Stimulated activated CD4-positive, alpha-beta T cell treated with anti-CD3 and anti-CD28 coated beads, Interleukin-15, amount 100 ng/mL, for 48 hours (primary cell): ENCODE measurements at regions not wholly inside any gene's neighbourhood (a gene's known extent, or its start where the extent isn't known, plus 50 kb on each side); places are given as distances from the start of the nearest gene placed in this dataset.

Experiments used
- DNase-seq, 2 donors: peaks; one replicate each; pipeline ENCODE4 v3.0.0-alpha.2; 2020; ENCODE audit warnings: low read depth in 2 of 2

- no peak for DNase-seq
These were observed 261.3 kb downstream of the COX7C start for GRCh38 chr5:86879086-86879485.

DNA sequence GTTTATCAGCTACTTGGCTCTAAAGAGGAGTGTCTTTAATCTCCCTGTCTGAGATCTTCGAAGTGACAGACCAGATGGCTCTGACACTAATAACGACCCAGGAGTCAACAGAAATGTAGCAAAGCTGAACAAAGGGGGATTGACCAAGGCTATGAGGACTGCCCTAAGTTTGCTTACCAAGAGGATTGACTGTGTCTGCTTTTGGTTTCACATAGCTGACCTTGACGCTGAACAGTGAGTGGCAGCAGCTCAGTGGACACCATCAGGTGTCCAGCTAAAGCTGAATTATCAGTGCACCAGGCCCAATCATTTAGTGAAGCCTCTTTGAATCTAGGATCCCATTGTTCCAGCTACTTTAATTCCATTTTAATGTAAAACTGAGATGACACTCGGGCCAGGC is 262.6 kb downstream of the COX7C start:
- DNase-seq = no peak

- DNase-seq = peak; percentile 13 to 17
These were observed 263.2 kb downstream of the COX7C start for GRCh38 chr5:86880785-86881492.

- DNase-seq = no peak
These were observed 263.9 kb downstream of the COX7C start for GRCh38 chr5:86881493-86882090.

GRCh38 chr5:86884608-86885007 is 266.9 kb downstream of the COX7C start:
- no peak for DNase-seq

- no peak for DNase-seq
These were observed 267.3 kb downstream of the COX7C start for GRCh38 chr5:86885011-86885410.

GRCh38 chr5:86885489-86886230 is 267.9 kb downstream of the COX7C start:
- DNase-seq = no peak

DNA sequence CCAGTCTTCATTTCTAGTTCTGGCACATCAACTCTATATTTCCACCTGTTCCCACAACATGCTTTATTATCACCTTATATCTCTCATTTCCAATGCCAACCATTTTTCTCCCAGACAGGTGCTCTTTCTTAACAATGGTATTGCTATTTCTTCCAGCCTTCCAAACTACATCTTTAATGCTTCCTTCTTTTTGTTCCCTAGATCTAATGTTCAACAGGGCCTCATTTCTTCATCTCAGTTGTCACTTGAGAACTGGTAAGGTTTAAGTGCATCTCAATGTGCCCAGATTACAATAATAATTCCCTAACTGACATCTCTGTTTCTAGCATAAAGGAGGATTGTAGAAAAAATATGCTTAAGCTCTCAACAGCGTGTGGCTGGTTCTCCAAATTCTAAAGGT is 272.6 kb downstream of the COX7C start:
- DNase-seq = no peak

DNA sequence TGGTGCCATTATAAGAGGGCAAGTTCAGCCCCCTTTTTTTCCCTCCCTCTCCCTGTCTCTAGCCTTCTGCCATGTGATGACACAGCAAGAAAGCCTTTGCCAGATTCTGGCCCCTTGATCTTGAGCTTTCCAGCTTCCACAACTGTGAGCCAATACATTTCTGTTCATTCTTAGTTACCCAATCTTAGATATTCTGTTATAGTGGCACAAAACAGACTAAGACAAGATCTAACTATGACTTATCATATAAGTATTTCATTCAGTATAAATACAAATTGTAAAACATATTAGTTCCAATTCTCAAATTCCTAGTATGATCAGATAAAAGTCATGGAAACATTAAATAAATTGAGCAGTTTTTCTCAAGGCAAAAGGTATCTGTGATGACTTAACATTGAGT is 276.3 kb downstream of the COX7C start:
- DNase-seq = no peak

GRCh38 chr5:86896916-86897315 is 279.2 kb downstream of the COX7C start:
- no peak for DNase-seq

DNA sequence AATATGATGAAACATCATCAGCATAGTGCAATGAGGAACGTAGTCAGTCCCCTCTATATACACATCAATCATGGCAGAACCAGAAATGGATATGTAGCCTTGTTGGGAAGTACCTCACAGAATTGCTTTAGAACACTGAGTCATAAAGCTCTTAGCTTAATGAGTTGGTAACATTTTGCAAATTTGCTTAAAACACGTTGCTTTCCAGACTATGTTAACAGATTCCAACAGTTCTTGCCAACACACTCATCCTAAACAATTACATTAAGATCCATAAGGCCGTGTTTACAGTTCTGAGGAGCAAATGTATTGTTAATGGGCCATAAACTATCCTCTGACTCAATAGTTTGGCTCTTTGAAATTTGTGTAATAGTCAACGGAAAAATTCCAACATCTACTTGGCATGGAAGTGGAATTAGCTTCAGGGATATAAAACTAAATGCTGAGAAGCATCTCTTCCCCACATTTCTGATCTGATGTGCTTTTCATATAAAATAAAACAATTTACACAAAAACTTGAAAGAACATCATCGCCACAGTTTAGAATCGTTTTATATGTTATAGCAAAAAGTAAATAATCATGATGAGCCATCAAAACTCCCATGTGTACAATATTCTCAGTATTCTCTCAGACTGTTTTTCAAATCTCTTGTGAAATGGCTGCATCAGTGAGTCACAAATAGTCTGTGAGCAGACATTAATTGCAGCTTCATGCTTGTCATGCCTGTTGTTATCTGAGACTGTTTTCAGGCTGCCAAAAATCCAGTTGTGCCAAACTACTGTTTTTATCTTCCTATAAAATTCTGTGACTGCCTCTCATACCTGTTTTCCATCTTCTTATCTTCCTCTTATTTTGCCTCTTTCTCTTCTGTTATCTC is 291.9 kb downstream of the COX7C start:
- DNase-seq = no peak

DNA sequence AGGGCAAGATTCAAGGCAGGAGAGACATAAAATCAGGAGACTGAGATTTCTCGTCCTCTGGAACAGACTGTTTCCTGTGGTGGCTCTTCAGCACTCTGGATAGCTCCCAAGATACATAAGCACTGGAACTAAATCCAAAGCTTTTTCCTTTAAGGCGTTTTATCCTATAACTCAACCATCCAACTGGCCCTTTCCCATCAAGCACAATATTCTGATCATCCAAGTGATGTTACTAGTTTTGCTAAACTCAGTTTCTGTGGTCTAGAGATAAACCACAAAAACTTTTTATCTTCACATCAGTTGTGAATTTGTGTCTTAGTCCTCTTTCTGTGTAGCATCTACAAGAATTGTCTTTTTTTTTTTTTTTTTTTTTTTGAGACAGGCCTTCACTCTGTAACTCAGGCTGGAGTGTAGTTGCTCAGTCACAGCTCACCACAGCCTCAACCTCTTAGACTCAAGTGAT is 299.4 kb downstream of the COX7C start:
- DNase-seq = no peak

DNA sequence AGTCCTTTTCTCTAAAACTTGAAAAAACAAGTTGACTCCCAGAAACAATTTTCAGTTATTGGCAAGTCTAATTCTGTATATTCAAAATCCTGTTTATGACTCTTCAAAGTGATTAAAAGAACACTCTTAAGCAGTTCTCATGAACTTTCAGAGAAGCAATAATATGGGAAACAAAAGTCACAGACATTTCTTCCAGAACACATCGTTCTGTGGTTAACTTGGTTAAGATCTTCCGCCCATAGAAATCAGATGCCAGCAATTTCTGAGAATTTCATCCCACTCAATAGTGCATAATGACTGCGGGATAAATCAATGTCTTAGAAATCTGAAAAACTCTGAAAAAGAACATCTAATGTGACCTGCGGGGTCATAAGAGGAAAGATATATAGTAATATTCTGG is 300.5 kb downstream of the COX7C start:
- DNase-seq = no peak

GRCh38 chr5:86926033-86926432 is 308.3 kb downstream of the COX7C start:
- DNase-seq = no peak

GRCh38 chr5:86929123-86929766 is 311.5 kb downstream of the COX7C start:
- no peak for DNase-seq

DNA sequence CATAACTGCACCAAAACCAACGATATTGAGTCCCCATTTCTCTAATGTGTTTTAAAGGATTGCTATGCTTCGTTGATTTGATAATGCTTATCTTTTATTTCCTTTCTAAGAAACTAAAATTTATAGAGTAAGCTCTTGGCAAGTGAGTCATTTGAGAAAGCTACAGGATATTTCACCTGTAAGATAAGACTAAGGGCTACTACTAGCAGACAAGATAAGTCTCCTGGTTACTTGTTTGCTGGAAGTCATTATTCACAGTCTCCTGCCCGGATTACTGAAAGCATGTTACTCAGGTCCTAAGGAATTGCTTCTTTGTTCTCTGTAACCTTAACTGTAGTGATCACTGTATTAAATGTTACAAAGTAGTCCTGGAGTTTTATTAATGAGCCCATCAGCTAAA is 315.9 kb upstream of the RASA1 start:
- DNase-seq = no peak

- DNase-seq = no peak
These were observed 302.8 kb upstream of the RASA1 start for GRCh38 chr5:86964889-86965288.

GRCh38 chr5:86968301-86968753 is 299.4 kb upstream of the RASA1 start:
- no peak for DNase-seq

GRCh38 chr5:86970361-86970760 is 297.3 kb upstream of the RASA1 start:
- no peak for DNase-seq

GRCh38 chr5:86971034-86971571 is 296.6 kb upstream of the RASA1 start:
- DNase-seq = no peak

GRCh38 chr5:86974955-86975354 is 292.7 kb upstream of the RASA1 start:
- DNase-seq = no peak
